GM12872 (cell line): ENCODE measurements at regions not wholly inside any gene's neighbourhood (a gene's known extent, or its start where the extent isn't known, plus 50 kb on each side); places are given as distances from the start of the nearest gene placed in this dataset.

Experiments used
- CTCF ChIP-seq: IDR thresholded peaks from 3 replicates; pipeline ENCODE4 v1.5.1; 2011; ENCODE audit warnings: low read depth, mild to moderate bottlenecking, low read length, moderate library complexity; ENCODE audit not compliant: insufficient read depth

GRCh38 chr2:19749507-19749836 is 152.3 kb downstream of the TTC32 start:
- TF ChIP-seq CTCF = no peak

- no peak for TF ChIP-seq CTCF
These were observed 152.9 kb downstream of the TTC32 start for GRCh38 chr2:19748711-19749506.

- 0 out of 3 replicates have a peak, but pooled peaks have one; percentile 11 for TF ChIP-seq CTCF
These were observed 153.8 kb downstream of the TTC32 start for GRCh38 chr2:19748073-19748375.

GRCh38 chr2:19747310-19748072 is 154.3 kb downstream of the TTC32 start:
- TF ChIP-seq CTCF = no peak

- TF ChIP-seq CTCF = peak; percentile 42; the same call in 2 of the 3 replicates
These were observed 155.0 kb downstream of the TTC32 start for GRCh38 chr2:19746611-19747309.

- no peak for TF ChIP-seq CTCF
These were observed 155.6 kb downstream of the TTC32 start for GRCh38 chr2:19746137-19746600.

- no peak for TF ChIP-seq CTCF
These were observed 156.3 kb downstream of the TTC32 start for GRCh38 chr2:19745318-19746136.
